Trophoblast cell (in vitro differentiated cells and primary cell): ENCODE measurements at regions not wholly inside any gene's neighbourhood (a gene's known extent, or its start where the extent isn't known, plus 50 kb on each side); places are given as distances from the start of the nearest gene placed in this dataset.

Source experiments
- DNase-seq, 2 donors: peaks; one replicate each; pipeline ENCODE4 v3.0.0-alpha.2; 2016
- H2AFZ ChIP-seq: 2 replicates; pipeline ENCODE4 v1.6.1; 2013; ENCODE audit warnings: low read length, moderate library complexity, mild to moderate bottlenecking; ENCODE audit not compliant: insufficient read depth, poor library complexity
- H2AK5ac ChIP-seq: 2 replicates; pipeline ENCODE4 v1.6.1; 2013; ENCODE audit warnings: mild to moderate bottlenecking, low read length
- H2BK120ac ChIP-seq: 2 replicates; pipeline ENCODE4 v1.6.1; 2013; ENCODE audit warnings: low read length, mild to moderate bottlenecking, moderate library complexity; ENCODE audit not compliant: insufficient read depth, poor library complexity
- H2BK12ac ChIP-seq: 2 replicates; pipeline ENCODE4 v1.6.1; 2013; ENCODE audit warnings: mild to moderate bottlenecking, low read length, moderate library complexity
- H2BK5ac ChIP-seq: 2 replicates; pipeline ENCODE4 v1.6.1; 2013; ENCODE audit warnings: low read length, low read depth, moderate library complexity, mild to moderate bottlenecking; ENCODE audit not compliant: poor library complexity
- H3K14ac ChIP-seq: 2 replicates; pipeline ENCODE4 v1.6.1; 2013; ENCODE audit warnings: mild to moderate bottlenecking, low read length
- H3K18ac ChIP-seq: 2 replicates; pipeline ENCODE4 v1.6.1; 2013; ENCODE audit warnings: mild to moderate bottlenecking, low read length
- H3K23ac ChIP-seq: 2 replicates; pipeline ENCODE4 v1.6.1; 2013; ENCODE audit warnings: low read length
- H3K27ac ChIP-seq: 2 replicates; pipeline ENCODE4 v1.5.1; 2013; ENCODE audit warnings: low read depth, mild to moderate bottlenecking, inconsistent platforms, low read length, moderate library complexity
- H3K27me3 ChIP-seq: 2 replicates; pipeline ENCODE4 v1.6.1; 2013; ENCODE audit warnings: inconsistent platforms, mild to moderate bottlenecking, low read length, moderate library complexity; ENCODE audit not compliant: insufficient read depth
- H3K36me3 ChIP-seq, 2 experiments: 1 replicate in 1 of 2; 2 replicates in 1 of 2; pipeline ENCODE4 v1.6.1; 2013; ENCODE audit warnings: low read length in 2 of 2, mild to moderate bottlenecking in 2 of 2, moderate library complexity in 1 of 2; ENCODE audit not compliant: insufficient read depth in 2 of 2, control insufficient read depth in 1 of 2
- H3K4ac ChIP-seq: 2 replicates; pipeline ENCODE4 v1.6.1; 2013; ENCODE audit warnings: low read depth, mild to moderate bottlenecking, low read length, moderate library complexity
- H3K4me1 ChIP-seq, 2 experiments: 1 replicate in 1 of 2; 2 replicates in 1 of 2; pipeline ENCODE4 v1.6.1; 2013; ENCODE audit warnings: low read length in 2 of 2, mild to moderate bottlenecking in 2 of 2, moderate library complexity in 1 of 2; ENCODE audit not compliant: insufficient read depth in 2 of 2, control insufficient read depth in 1 of 2
- H3K4me2 ChIP-seq: 2 replicates; pipeline ENCODE4 v1.6.1; 2013; ENCODE audit warnings: inconsistent platforms, mild to moderate bottlenecking, low read length, moderate library complexity
- H3K4me3 ChIP-seq: 2 replicates; pipeline ENCODE4 v1.5.1; 2013; ENCODE audit warnings: mild to moderate bottlenecking, low read depth, low read length, inconsistent platforms
- H3K79me1 ChIP-seq: one replicate; pipeline ENCODE4 v1.6.1; 2013; ENCODE audit warnings: low read length
- H3K79me2 ChIP-seq: 2 replicates; pipeline ENCODE4 v1.6.1; 2013; ENCODE audit warnings: low read length, mild to moderate bottlenecking; ENCODE audit not compliant: control insufficient read depth, insufficient read depth, poor library complexity
- H3K9ac ChIP-seq: 2 replicates; pipeline ENCODE4 v1.6.1; 2013; ENCODE audit warnings: mild to moderate bottlenecking, low read length
- H3K9me3 ChIP-seq: 2 replicates; pipeline ENCODE4 v1.6.1; 2013; ENCODE audit warnings: low read depth, mild to moderate bottlenecking, control low read depth, inconsistent platforms, low read length; ENCODE audit not compliant: insufficient read depth
- H4K12ac ChIP-seq: 2 replicates; pipeline ENCODE4 v1.6.1; 2013; ENCODE audit warnings: low read depth, mild to moderate bottlenecking, low read length, moderate library complexity
- H4K8ac ChIP-seq: 2 replicates; pipeline ENCODE4 v1.6.1; 2013; ENCODE audit warnings: low read depth, mild to moderate bottlenecking, low read length, moderate library complexity
- H4K91ac ChIP-seq: one replicate; pipeline ENCODE4 v1.6.1; 2013; ENCODE audit warnings: low read depth, mild to moderate bottlenecking, low read length, moderate library complexity
- WGBS: extraction: QIAGEN DNeasy Blood & Tissue Kit; methylation state at CpG from one replicate; pipeline ENCODE4 v1.1.7; 2013; ENCODE audit warnings: missing lambda C conversion rate; ENCODE audit not compliant: insufficient read length, insufficient coverage; ENCODE audit errors: extremely low coverage; 5-methylcytosine and 5-hydroxymethylcytosine counted together

- no peaks in the 10 kb centered on the region for H3K79me2 ChIP-seq
Measured at GRCh38 chr9:78399153-78399552, 102.2 kb downstream of the PSAT1 start.

GRCh38 chr9:78400496-78400895 lies 103.6 kb downstream of the PSAT1 start:
- no peaks in the 10 kb centered on the region for H3K36me3 ChIP-seq

More at GRCh38 chr9:78399153-78399552, 102.2 kb downstream of the PSAT1 start:
- H3K18ac ChIP-seq: no peak overlapping the region
- H3K4me3 ChIP-seq: no peak overlapping the region
- peak overlapping the region; percentile 83 for H4K91ac ChIP-seq
- no peak overlapping the region for H2AFZ ChIP-seq
- H2BK5ac ChIP-seq: no peak overlapping the region
- no peak overlapping the region for H2BK12ac ChIP-seq
- H3K36me3 ChIP-seq: no peaks in the 10 kb centered on the region
- H3K27me3 ChIP-seq: no peaks in the 10 kb centered on the region
- H3K14ac ChIP-seq: peak overlapping the region; percentile 53
- no peak overlapping the region for H3K4me2 ChIP-seq
- peaks cover 3 to 16% of the 10 kb centered on the region in 2 experiments for H3K4me1 ChIP-seq
- no peak overlapping the region for H3K9ac ChIP-seq
- no peak overlapping the region for H4K8ac ChIP-seq
- H2BK120ac ChIP-seq: peak overlapping the region; percentile 81
- no peak for DNase-seq
- H4K12ac ChIP-seq: no peak overlapping the region
- H3K9me3 ChIP-seq: peaks cover 2% of the 10 kb centered on the region
- no peak overlapping the region for H3K27ac ChIP-seq
- H3K79me1 ChIP-seq: peaks cover 22% of the 10 kb centered on the region
- no peak overlapping the region for H3K4ac ChIP-seq
- no peak overlapping the region for H3K23ac ChIP-seq
- peak overlapping the region; percentile 93 for H2AK5ac ChIP-seq

DNA sequence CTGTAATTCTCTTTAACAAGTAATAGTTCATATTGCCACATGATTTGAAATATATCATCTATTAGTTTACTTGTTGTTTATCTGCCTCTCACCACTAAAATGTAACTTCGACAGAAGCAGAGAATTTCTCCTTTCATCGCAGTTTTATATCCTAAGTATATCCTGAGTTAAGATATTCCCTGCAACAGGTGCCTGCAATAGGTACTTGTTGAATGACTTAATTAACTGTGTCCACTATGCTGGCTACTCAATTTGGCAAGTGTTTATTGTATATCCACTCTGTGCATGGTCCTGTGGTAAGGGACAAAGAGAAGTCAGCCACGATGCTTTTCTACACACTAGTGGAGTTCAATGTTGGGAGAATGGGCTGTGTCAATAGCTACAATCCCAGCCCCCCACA lies 108.5 kb downstream of the PSAT1 start:
- Histone ChIP-seq H2BK12ac (no peak overlapping the region), H4K91ac (no peak overlapping the region), H3K18ac (no peak overlapping the region), H3K4me3 (no peak overlapping the region), H2AK5ac (no peak overlapping the region), H3K9ac (no peak overlapping the region), H4K8ac (no peak overlapping the region), H3K4me1 (peaks cover 7 to 10% of the 10 kb centered on the region in 2 experiments), H3K14ac (no peak overlapping the region), H4K12ac (no peak overlapping the region), H3K4me2 (no peak overlapping the region), H3K79me2 (no peaks in the 10 kb centered on the region), H3K79me1 (peaks cover 18% of the 10 kb centered on the region), H2BK5ac (no peak overlapping the region), H2AFZ (no peak overlapping the region), H3K27me3 (no peaks in the 10 kb centered on the region), H3K9me3 (no peaks in the 10 kb centered on the region), H3K27ac (no peak overlapping the region), H3K36me3 (no peaks in the 10 kb centered on the region), H3K4ac (no peak overlapping the region), H3K23ac (no peak overlapping the region), H2BK120ac (no peak overlapping the region)
- no CpG with 5 or more reads among the region's 3 CpGs for WGBS
- no peak for DNase-seq

More at GRCh38 chr9:78400496-78400895, 103.6 kb downstream of the PSAT1 start:
- H3K27ac ChIP-seq: no peak overlapping the region
- H3K23ac ChIP-seq: no peak overlapping the region
- no peaks in the 10 kb centered on the region for H3K9me3 ChIP-seq
- no peaks in the 10 kb centered on the region for H3K79me2 ChIP-seq
- H3K79me1 ChIP-seq: peaks cover 17% of the 10 kb centered on the region
- peaks cover 3 to 16% of the 10 kb centered on the region in 2 experiments for H3K4me1 ChIP-seq
- H2BK120ac ChIP-seq: no peak overlapping the region
- H2BK12ac ChIP-seq: peak overlapping the region; percentile 13
- H3K9ac ChIP-seq: no peak overlapping the region
- H3K4ac ChIP-seq: no peak overlapping the region
- no peak overlapping the region for H2AK5ac ChIP-seq
- H3K4me3 ChIP-seq: no peak overlapping the region
- no peaks in the 10 kb centered on the region for H3K27me3 ChIP-seq
- no peak overlapping the region for H3K18ac ChIP-seq
- no peak overlapping the region for H2AFZ ChIP-seq
- no peak for DNase-seq
- H2BK5ac ChIP-seq: no peak overlapping the region
- H3K4me2 ChIP-seq: no peak overlapping the region
- no peak overlapping the region for H4K8ac ChIP-seq
- H4K91ac ChIP-seq: no peak overlapping the region
- H3K14ac ChIP-seq: no peak overlapping the region
- H4K12ac ChIP-seq: no peak overlapping the region

GRCh38 chr9:78406146-78406545 lies 109.2 kb downstream of the PSAT1 start:
- no peak overlapping the region for H4K8ac ChIP-seq
- no peak overlapping the region for H3K27ac ChIP-seq
- H2AFZ ChIP-seq: no peak overlapping the region
- H2BK12ac ChIP-seq: no peak overlapping the region
- no peak for DNase-seq
- H2AK5ac ChIP-seq: no peak overlapping the region
- H3K4me3 ChIP-seq: no peak overlapping the region
- H3K14ac ChIP-seq: no peak overlapping the region
- no peaks in the 10 kb centered on the region for H3K9me3 ChIP-seq
- H3K9ac ChIP-seq: no peak overlapping the region
- H4K12ac ChIP-seq: no peak overlapping the region
- no peak overlapping the region for H2BK5ac ChIP-seq
- no peak overlapping the region for H3K23ac ChIP-seq
- no CpG with 5 or more reads among the region's 1 CpG for WGBS
- no peak overlapping the region for H2BK120ac ChIP-seq
- H3K18ac ChIP-seq: no peak overlapping the region
- no peaks in the 10 kb centered on the region for H3K79me2 ChIP-seq
- H3K4me2 ChIP-seq: no peak overlapping the region
- no peaks in the 10 kb centered on the region for H3K36me3 ChIP-seq
- peaks cover 7 to 10% of the 10 kb centered on the region in 2 experiments for H3K4me1 ChIP-seq
- no peak overlapping the region for H3K4ac ChIP-seq
- no peak overlapping the region for H4K91ac ChIP-seq
- peaks cover 19% of the 10 kb centered on the region for H3K79me1 ChIP-seq
- no peaks in the 10 kb centered on the region for H3K27me3 ChIP-seq
